Activated B cell treated with CpG ODN at 0.5 μM for 24 hours (primary cell): ENCODE measurements at regions not wholly inside any gene's neighbourhood (a gene's known extent, or its start where the extent isn't known, plus 50 kb on each side); places are given as distances from the start of the nearest gene placed in this dataset.
"Not testable (repeated sequence)": the region's sequence is repeated elsewhere in the genome, so short reads cannot be mapped to it uniquely, and the experiment has no call there.

ENCODE experiments used
- ATAC-seq: fragments of 200-7000 bp; cut with Tn5 transposase; one replicate; pipeline ENCODE4 v1.10.0; 2021; ENCODE audit warnings: low read depth, mild to moderate bottlenecking, moderate library complexity
- CTCF ChIA-PET: fragments of 350-600 bp; sonication (Branson Sonifier 250); formaldehyde crosslinking; loops from one replicate; lab custom pipeline; 2021; ENCODE audit warnings: antibody characterized with exemption; lab: Charles Lee
- POLR2A ChIA-PET: fragments of 350-600 bp; sonication (Branson Sonifier 250); formaldehyde crosslinking; loops from one replicate; lab custom pipeline; 2021; ENCODE audit warnings: antibody characterized with exemption; lab: Charles Lee
- DNase-seq: peaks from one replicate; pipeline ENCODE4 v3.0.0; 2022
- H3K27ac Mint-ChIP-seq: one replicate; pipeline ENCODE4 v1.8.0; 2020; ENCODE audit warnings: mixed read lengths
- H3K27me3 Mint-ChIP-seq: one replicate; pipeline ENCODE4 v1.8.0; 2021; ENCODE audit warnings: mixed read lengths
- H3K36me3 Mint-ChIP-seq: one replicate; pipeline ENCODE4 v1.8.0; 2021; ENCODE audit warnings: low read depth, mixed read lengths
- H3K4me1 Mint-ChIP-seq: one replicate; pipeline ENCODE4 v1.8.0; 2021; ENCODE audit warnings: mixed read lengths
- H3K4me3 Mint-ChIP-seq: one replicate; pipeline ENCODE4 v1.8.0; 2020; ENCODE audit warnings: mild to moderate bottlenecking, mixed read lengths
- H3K9me3 Mint-ChIP-seq: one replicate; pipeline ENCODE4 v1.8.0; 2020; ENCODE audit warnings: mixed read lengths
- CTCF ChIP-seq: fragments of 200-600 bp; IDR thresholded peaks from one replicate; pipeline ENCODE4 v1.8.0; 2022; ENCODE audit warnings: antibody characterized with exemption, mild to moderate bottlenecking
- intact Hi-C: fragments of 100-400 bp; cut with micrococcal nuclease; formaldehyde crosslinking; loops from one replicate; pipeline ENCODE4 v1.15.1; 2024

- intact Hi-C loops = no loop called here
- no peaks in the 10 kb centered on the region for H3K9me3 Mint-ChIP-seq
- H3K4me1 Mint-ChIP-seq = no peaks in the 10 kb centered on the region
- ATAC-seq (no peak), DNase-seq (no peak)
- ChIA-PET CTCF (no interaction called here), POLR2A (no interaction called here)
- H3K36me3 Mint-ChIP-seq = no peaks in the 10 kb centered on the region
- H3K4me3 Mint-ChIP-seq = no peak overlapping the region
- no peak for TF ChIP-seq CTCF
- H3K27ac Mint-ChIP-seq = no peak overlapping the region
- H3K27me3 Mint-ChIP-seq = no peaks in the 10 kb centered on the region
These were observed 215.7 kb downstream of the BAMBI start for GRCh38 chr10:28892818-28893547.

GRCh38 chr10:28894146-28894545, 216.8 kb downstream of the BAMBI start:
- H3K36me3 Mint-ChIP-seq = no peaks in the 10 kb centered on the region
- intact Hi-C loops = no loop called here
- no peak overlapping the region for H3K27ac Mint-ChIP-seq
- H3K27me3 Mint-ChIP-seq = no peaks in the 10 kb centered on the region
- no peak for TF ChIP-seq CTCF
- CTCF ChIA-PET = no interaction called here
- H3K9me3 Mint-ChIP-seq = no peaks in the 10 kb centered on the region
- DNase-seq (no peak), ATAC-seq (no peak)
- no peak overlapping the region for H3K4me3 Mint-ChIP-seq
- no peaks in the 10 kb centered on the region for H3K4me1 Mint-ChIP-seq
- POLR2A ChIA-PET = no interaction called here

GRCh38 chr10:28895671-28896070, 218.3 kb downstream of the BAMBI start:
- ATAC-seq, H3K4me1 Mint-ChIP-seq, H3K27ac Mint-ChIP-seq, H3K4me3 Mint-ChIP-seq, H3K9me3 Mint-ChIP-seq, H3K36me3 Mint-ChIP-seq, CTCF ChIA-PET, POLR2A ChIA-PET, intact Hi-C loops, H3K27me3 Mint-ChIP-seq, DNase-seq: not testable (repeated sequence)

- POLR2A ChIA-PET, H3K4me3 Mint-ChIP-seq, CTCF ChIA-PET, H3K9me3 Mint-ChIP-seq, H3K27me3 Mint-ChIP-seq, DNase-seq, H3K4me1 Mint-ChIP-seq, H3K36me3 Mint-ChIP-seq, H3K27ac Mint-ChIP-seq, intact Hi-C loops, ATAC-seq: not testable (repeated sequence)
These were observed 219.6 kb downstream of the BAMBI start for GRCh38 chr10:28896791-28897409.

GRCh38 chr10:28897617-28898464, 220.5 kb downstream of the BAMBI start:
- POLR2A ChIA-PET = no interaction called here
- Mint-ChIP-seq H3K4me3 (no peak overlapping the region), H3K27ac (no peak overlapping the region), H3K27me3 (no peaks in the 10 kb centered on the region), H3K9me3 (no peaks in the 10 kb centered on the region), H3K4me1 (no peaks in the 10 kb centered on the region), H3K36me3 (no peaks in the 10 kb centered on the region)
- CTCF ChIA-PET = no interaction called here
- intact Hi-C loops = no loop called here
- DNase-seq (no peak), ATAC-seq (no peak)
- no peak for TF ChIP-seq CTCF

- ATAC-seq (no peak), DNase-seq (no peak)
- ChIA-PET POLR2A (no interaction called here), CTCF (no interaction called here)
- no peaks in the 10 kb centered on the region for H3K4me1 Mint-ChIP-seq
- H3K4me3 Mint-ChIP-seq = no peak overlapping the region
- no peak overlapping the region for H3K27ac Mint-ChIP-seq
- TF ChIP-seq CTCF = no peak
- intact Hi-C loops = no loop called here
- no peaks in the 10 kb centered on the region for H3K36me3 Mint-ChIP-seq
- H3K9me3 Mint-ChIP-seq = no peaks in the 10 kb centered on the region
- no peaks in the 10 kb centered on the region for H3K27me3 Mint-ChIP-seq
These were observed 224.9 kb downstream of the BAMBI start for GRCh38 chr10:28902215-28902614.
